WTC11 (cell line): ENCODE measurements at regions not wholly inside any gene's neighbourhood (a gene's known extent, or its start where the extent isn't known, plus 50 kb on each side); places are given as distances from the start of the nearest gene placed in this dataset.
"Not testable (repeated sequence)": the region's sequence is repeated elsewhere in the genome, so short reads cannot be mapped to it uniquely, and the experiment has no call there.

Experiments
- CBFB ChIP-seq: sonication (generic); formaldehyde crosslinking; IDR thresholded peaks from 2 replicates; pipeline ENCODE4 v1.8.1; 2022; ENCODE audit warnings: mild to moderate bottlenecking, low read depth, missing genetic modification reagents
- CREB1 ChIP-seq: sonication (generic); formaldehyde crosslinking; IDR thresholded peaks from 2 replicates; pipeline ENCODE4 v1.8.0; 2023; ENCODE audit warnings: mild to moderate bottlenecking, missing genetic modification reagents
- CREM ChIP-seq: sonication (generic); formaldehyde crosslinking; IDR thresholded peaks from 2 replicates; pipeline ENCODE4 v1.8.1; 2022; ENCODE audit warnings: mild to moderate bottlenecking, missing genetic modification reagents, moderate library complexity
- ESRRA ChIP-seq: sonication (generic); formaldehyde crosslinking; IDR thresholded peaks from 2 replicates; pipeline ENCODE4 v1.8.1; 2022; ENCODE audit warnings: mild to moderate bottlenecking, missing genetic modification reagents, borderline replicate concordance
- NFATC4 ChIP-seq: fragments of 250-450 bp; sonication (Bioruptor Pico); IDR thresholded peaks from 2 replicates; pipeline ENCODE4 v1.9.0; 2021; ENCODE audit warnings: mild to moderate bottlenecking
- NFYB ChIP-seq: sonication (generic); formaldehyde crosslinking; conservative IDR thresholded peaks from 2 replicates; pipeline ENCODE4 v1.8.0; 2022; ENCODE audit warnings: low read depth, missing genetic modification reagents
- ZBTB21 ChIP-seq: sonication (generic); formaldehyde crosslinking; IDR thresholded peaks from 2 replicates; pipeline ENCODE4 v1.8.1; 2023; ENCODE audit warnings: mild to moderate bottlenecking, missing genetic modification reagents, borderline replicate concordance
- TF ChIP-seq, protein P1 (sequence below): sonication (generic); formaldehyde crosslinking; IDR thresholded peaks from 2 replicates; pipeline ENCODE4 v1.8.0; 2022; ENCODE audit warnings: missing genetic modification reagents
- TF ChIP-seq, protein P2 (sequence below): fragments of 200-600 bp; IDR thresholded peaks from 2 replicates; pipeline ENCODE4 v1.8.0; 2022; ENCODE audit warnings: antibody characterized with exemption
- TF ChIP-seq, protein P3 (sequence below): sonication (generic); formaldehyde crosslinking; IDR thresholded peaks from 2 replicates; pipeline ENCODE4 v1.8.1; 2022; ENCODE audit warnings: missing genetic modification reagents, borderline replicate concordance
- TF ChIP-seq, protein P4 (sequence below): sonication (generic); formaldehyde crosslinking; IDR thresholded peaks from 2 replicates; pipeline ENCODE4 v1.8.1; 2022; ENCODE audit warnings: mild to moderate bottlenecking, missing genetic modification reagents, moderate library complexity, borderline replicate concordance
- TF ChIP-seq, protein P5 (sequence below): sonication (generic); formaldehyde crosslinking; IDR thresholded peaks from 2 replicates; pipeline ENCODE4 v1.8.0; 2022; ENCODE audit warnings: mild to moderate bottlenecking, missing genetic modification reagents

DNA sequence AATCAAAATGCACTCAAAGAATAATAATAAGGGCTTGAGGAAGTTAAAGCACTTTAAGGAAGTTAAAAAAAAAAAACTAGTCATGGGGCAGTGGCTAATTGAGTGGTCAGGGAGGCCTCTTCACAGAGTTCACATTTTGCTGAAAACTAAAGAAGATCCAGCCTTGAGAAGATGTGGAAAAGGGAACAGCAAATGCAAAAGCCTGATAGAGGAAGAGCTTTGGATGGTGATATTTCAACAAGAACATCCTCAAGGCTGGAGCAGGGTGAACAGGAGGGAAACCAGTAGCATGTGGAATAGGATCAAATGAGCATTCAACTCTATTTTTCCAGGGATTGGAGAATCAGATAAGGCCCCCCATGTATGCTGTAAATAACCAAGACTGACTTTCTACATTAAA is 165.7 kb downstream of the SPATA31A6 start:
- not testable (repeated sequence) for TF ChIP-seq NFYB (CRISPR knock-in tag); CREB1 (CRISPR knock-in tag); CBFB (CRISPR knock-in tag); ZBTB21; ESRRA (CRISPR knock-in tag); CREM (CRISPR knock-in tag); NFATC4
- TF ChIP-seq, protein P1, sequence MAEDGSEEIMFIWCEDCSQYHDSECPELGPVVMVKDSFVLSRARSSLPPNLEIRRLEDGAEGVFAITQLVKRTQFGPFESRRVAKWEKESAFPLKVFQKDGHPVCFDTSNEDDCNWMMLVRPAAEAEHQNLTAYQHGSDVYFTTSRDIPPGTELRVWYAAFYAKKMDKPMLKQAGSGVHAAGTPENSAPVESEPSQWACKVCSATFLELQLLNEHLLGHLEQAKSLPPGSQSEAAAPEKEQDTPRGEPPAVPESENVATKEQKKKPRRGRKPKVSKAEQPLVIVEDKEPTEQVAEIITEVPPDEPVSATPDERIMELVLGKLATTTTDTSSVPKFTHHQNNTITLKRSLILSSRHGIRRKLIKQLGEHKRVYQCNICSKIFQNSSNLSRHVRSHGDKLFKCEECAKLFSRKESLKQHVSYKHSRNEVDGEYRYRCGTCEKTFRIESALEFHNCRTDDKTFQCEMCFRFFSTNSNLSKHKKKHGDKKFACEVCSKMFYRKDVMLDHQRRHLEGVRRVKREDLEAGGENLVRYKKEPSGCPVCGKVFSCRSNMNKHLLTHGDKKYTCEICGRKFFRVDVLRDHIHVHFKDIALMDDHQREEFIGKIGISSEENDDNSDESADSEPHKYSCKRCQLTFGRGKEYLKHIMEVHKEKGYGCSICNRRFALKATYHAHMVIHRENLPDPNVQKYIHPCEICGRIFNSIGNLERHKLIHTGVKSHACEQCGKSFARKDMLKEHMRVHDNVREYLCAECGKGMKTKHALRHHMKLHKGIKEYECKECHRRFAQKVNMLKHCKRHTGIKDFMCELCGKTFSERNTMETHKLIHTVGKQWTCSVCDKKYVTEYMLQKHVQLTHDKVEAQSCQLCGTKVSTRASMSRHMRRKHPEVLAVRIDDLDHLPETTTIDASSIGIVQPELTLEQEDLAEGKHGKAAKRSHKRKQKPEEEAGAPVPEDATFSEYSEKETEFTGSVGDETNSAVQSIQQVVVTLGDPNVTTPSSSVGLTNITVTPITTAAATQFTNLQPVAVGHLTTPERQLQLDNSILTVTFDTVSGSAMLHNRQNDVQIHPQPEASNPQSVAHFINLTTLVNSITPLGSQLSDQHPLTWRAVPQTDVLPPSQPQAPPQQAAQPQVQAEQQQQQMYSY = not testable (repeated sequence)
- TF ChIP-seq, protein P2, sequence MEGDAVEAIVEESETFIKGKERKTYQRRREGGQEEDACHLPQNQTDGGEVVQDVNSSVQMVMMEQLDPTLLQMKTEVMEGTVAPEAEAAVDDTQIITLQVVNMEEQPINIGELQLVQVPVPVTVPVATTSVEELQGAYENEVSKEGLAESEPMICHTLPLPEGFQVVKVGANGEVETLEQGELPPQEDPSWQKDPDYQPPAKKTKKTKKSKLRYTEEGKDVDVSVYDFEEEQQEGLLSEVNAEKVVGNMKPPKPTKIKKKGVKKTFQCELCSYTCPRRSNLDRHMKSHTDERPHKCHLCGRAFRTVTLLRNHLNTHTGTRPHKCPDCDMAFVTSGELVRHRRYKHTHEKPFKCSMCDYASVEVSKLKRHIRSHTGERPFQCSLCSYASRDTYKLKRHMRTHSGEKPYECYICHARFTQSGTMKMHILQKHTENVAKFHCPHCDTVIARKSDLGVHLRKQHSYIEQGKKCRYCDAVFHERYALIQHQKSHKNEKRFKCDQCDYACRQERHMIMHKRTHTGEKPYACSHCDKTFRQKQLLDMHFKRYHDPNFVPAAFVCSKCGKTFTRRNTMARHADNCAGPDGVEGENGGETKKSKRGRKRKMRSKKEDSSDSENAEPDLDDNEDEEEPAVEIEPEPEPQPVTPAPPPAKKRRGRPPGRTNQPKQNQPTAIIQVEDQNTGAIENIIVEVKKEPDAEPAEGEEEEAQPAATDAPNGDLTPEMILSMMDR = not testable (repeated sequence)
- TF ChIP-seq, protein P3, sequence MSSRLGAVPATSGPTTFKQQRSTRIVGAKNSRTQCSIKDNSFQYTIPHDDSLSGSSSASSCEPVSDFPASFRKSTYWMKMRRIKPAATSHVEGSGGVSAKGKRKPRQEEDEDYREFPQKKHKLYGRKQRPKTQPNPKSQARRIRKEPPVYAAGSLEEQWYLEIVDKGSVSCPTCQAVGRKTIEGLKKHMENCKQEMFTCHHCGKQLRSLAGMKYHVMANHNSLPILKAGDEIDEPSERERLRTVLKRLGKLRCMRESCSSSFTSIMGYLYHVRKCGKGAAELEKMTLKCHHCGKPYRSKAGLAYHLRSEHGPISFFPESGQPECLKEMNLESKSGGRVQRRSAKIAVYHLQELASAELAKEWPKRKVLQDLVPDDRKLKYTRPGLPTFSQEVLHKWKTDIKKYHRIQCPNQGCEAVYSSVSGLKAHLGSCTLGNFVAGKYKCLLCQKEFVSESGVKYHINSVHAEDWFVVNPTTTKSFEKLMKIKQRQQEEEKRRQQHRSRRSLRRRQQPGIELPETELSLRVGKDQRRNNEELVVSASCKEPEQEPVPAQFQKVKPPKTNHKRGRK = not testable (repeated sequence)
- TF ChIP-seq, protein P4, sequence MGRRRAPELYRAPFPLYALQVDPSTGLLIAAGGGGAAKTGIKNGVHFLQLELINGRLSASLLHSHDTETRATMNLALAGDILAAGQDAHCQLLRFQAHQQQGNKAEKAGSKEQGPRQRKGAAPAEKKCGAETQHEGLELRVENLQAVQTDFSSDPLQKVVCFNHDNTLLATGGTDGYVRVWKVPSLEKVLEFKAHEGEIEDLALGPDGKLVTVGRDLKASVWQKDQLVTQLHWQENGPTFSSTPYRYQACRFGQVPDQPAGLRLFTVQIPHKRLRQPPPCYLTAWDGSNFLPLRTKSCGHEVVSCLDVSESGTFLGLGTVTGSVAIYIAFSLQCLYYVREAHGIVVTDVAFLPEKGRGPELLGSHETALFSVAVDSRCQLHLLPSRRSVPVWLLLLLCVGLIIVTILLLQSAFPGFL (CRISPR knock-in tag) = not testable (repeated sequence)
- TF ChIP-seq, protein P5, sequence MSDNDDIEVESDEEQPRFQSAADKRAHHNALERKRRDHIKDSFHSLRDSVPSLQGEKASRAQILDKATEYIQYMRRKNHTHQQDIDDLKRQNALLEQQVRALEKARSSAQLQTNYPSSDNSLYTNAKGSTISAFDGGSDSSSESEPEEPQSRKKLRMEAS = not testable (repeated sequence)
